OCI-LY3 (cell line): ENCODE measurements at regions not wholly inside any gene's neighbourhood (a gene's known extent, or its start where the extent isn't known, plus 50 kb on each side); places are given as distances from the start of the nearest gene placed in this dataset.

Experiments used
- H2AFZ ChIP-seq: fragments of 200-600, 300-600 bp; shearing (Covaris generic); 2 replicates; pipeline ENCODE4 v1.6.0; 2014; ENCODE audit warnings: antibody characterized with exemption, low read depth, low read length
- H3K27ac ChIP-seq: fragments of 200-600, 300-600 bp; sonication (generic); 2 replicates; pipeline ENCODE4 v1.5.1; 2014; ENCODE audit warnings: mild to moderate bottlenecking, low read length, moderate library complexity, mixed read lengths
- H3K27me3 ChIP-seq: fragments of 200-600, 300-600 bp; sonication (generic); 2 replicates; pipeline ENCODE4 v1.6.1; 2014; ENCODE audit warnings: low read depth, low read length, mixed read lengths
- H3K36me3 ChIP-seq: fragments of 200-600, 300-600 bp; sonication (generic); replicated peaks from 2 replicates; pipeline ENCODE3; 2014; ENCODE audit warnings: low read depth, low read length, mixed read lengths
- H3K4me1 ChIP-seq: fragments of 300-600, 200-600 bp; sonication (generic); 2 replicates; pipeline ENCODE4 v1.6.1; 2014; ENCODE audit warnings: low read length, mixed read lengths
- H3K4me2 ChIP-seq: fragments of 200-600, 300-600 bp; sonication (generic); 2 replicates; pipeline ENCODE4 v1.6.1; 2014; ENCODE audit warnings: low read length, mixed read lengths
- H3K4me3 ChIP-seq: fragments of 300-600, 200-600 bp; sonication (generic); 2 replicates; pipeline ENCODE4 v1.5.1; 2014; ENCODE audit warnings: antibody characterized with exemption, mild to moderate bottlenecking, low read length, moderate library complexity
- H3K79me2 ChIP-seq: fragments of 300-600, 200-600 bp; shearing (Covaris generic); 2 replicates; pipeline ENCODE4 v1.6.1; 2014; ENCODE audit warnings: mild to moderate bottlenecking, low read length, mixed read lengths
- H3K9ac ChIP-seq: fragments of 300-600, 200-600 bp; shearing (Covaris generic); 2 replicates; pipeline ENCODE4 v1.6.0; 2014; ENCODE audit warnings: mild to moderate bottlenecking, low read length, moderate library complexity
- H3K9me3 ChIP-seq: fragments of 200-600, 300-600 bp; shearing (Covaris generic); 2 replicates; pipeline ENCODE4 v1.6.1; 2014; ENCODE audit warnings: low read length, mixed read lengths; ENCODE audit not compliant: insufficient read depth
- H4K20me1 ChIP-seq: fragments of 200-600, 300-600 bp; sonication (generic); 2 replicates; pipeline ENCODE4 v1.6.1; 2016; ENCODE audit warnings: low read length, mixed read lengths; ENCODE audit not compliant: insufficient read depth
- CTCF ChIP-seq: fragments of 200-600, 300-600 bp; sonication (generic); IDR thresholded peaks from 2 replicates; pipeline ENCODE4 v1.5.1; 2014; ENCODE audit warnings: antibody characterized with exemption, low read length, low read depth
- EZH2phosphoT487 ChIP-seq: fragments of 200-600 bp; shearing (Covaris generic); IDR thresholded peaks from 2 replicates; pipeline ENCODE4 v1.6.1; 2018; ENCODE audit warnings: antibody characterized with exemption, mixed run types, low read depth

- Histone ChIP-seq H3K27ac (no peak overlapping the region), H2AFZ (no peak overlapping the region), H3K9me3 (no peaks in the 10 kb centered on the region), H3K4me2 (no peak overlapping the region), H3K36me3 (no peaks in the 10 kb centered on the region), H3K4me3 (no peak overlapping the region), H3K27me3 (no peaks in the 10 kb centered on the region), H3K9ac (no peak overlapping the region), H3K4me1 (no peaks in the 10 kb centered on the region), H4K20me1 (no peaks in the 10 kb centered on the region), H3K79me2 (no peaks in the 10 kb centered on the region)
- TF ChIP-seq CTCF (no peak), EZH2phosphoT487 (no peak)
Measured at GRCh38 chrX:117788339-117788738, 328.3 kb downstream of the KLHL13 start.

DNA sequence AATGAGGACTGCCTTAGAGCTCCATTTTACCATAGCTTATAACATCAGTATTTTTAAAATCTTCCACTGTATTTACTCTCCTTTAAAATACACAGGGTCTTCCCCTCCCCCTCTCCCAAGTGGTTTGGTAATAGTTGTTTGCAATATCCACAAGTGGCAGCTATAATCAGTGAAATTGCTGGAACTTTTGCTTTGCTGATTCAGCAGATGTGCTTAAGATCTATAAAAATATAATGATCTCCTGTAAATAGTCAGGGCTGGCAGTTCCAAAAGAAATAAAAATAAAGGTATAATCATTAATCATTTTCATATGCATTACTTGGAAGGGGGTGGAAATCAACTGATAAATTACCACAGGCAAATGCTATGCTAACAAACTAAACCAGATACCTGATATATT lies 345.2 kb downstream of the KLHL13 start:
- Histone ChIP-seq H3K4me3 (no peak overlapping the region), H3K4me1 (no peaks in the 10 kb centered on the region), H3K27ac (no peak overlapping the region), H3K36me3 (no peaks in the 10 kb centered on the region), H3K4me2 (no peak overlapping the region), H3K9ac (no peak overlapping the region), H3K27me3 (no peaks in the 10 kb centered on the region), H3K9me3 (no peaks in the 10 kb centered on the region), H3K79me2 (no peaks in the 10 kb centered on the region), H2AFZ (no peak overlapping the region), H4K20me1 (no peaks in the 10 kb centered on the region)
- no peak for TF ChIP-seq EZH2phosphoT487
- no peak for TF ChIP-seq CTCF

GRCh38 chrX:117768861-117769604 lies 347.6 kb downstream of the KLHL13 start:
- no peaks in the 10 kb centered on the region for H3K79me2 ChIP-seq
- H3K9ac ChIP-seq, result no peak overlapping the region
- H4K20me1 ChIP-seq, result no peaks in the 10 kb centered on the region
- H3K36me3 ChIP-seq, result no peaks in the 10 kb centered on the region
- no peak overlapping the region for H3K4me3 ChIP-seq
- no peaks in the 10 kb centered on the region for H3K27me3 ChIP-seq
- no peak overlapping the region for H2AFZ ChIP-seq
- no peak overlapping the region for H3K4me2 ChIP-seq
- H3K9me3 ChIP-seq, result no peaks in the 10 kb centered on the region
- no peaks in the 10 kb centered on the region for H3K4me1 ChIP-seq
- no peak overlapping the region for H3K27ac ChIP-seq
- TF ChIP-seq EZH2phosphoT487, result no peak
- TF ChIP-seq CTCF, result no peak

DNA sequence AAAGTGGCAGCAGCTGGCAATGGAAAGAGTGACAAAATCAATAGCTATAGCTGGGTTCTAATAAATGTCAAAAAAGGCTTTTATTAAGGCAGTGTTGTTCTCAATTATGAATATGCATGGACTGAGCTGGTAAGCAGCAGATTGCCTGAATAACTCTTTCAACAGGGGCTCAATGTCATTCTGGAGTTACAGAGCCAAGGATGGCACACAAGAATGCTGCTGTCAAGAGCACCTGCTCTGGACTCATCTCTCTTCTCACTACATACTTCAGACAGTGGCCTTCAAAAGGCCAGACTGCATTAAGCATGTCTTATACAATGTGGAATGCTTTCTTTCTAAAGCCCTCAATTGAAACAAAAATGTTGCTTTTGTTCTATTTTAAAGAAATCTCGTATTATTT lies 351.4 kb downstream of the KLHL13 start:
- TF ChIP-seq EZH2phosphoT487, result no peak
- no peaks in the 10 kb centered on the region for H3K27me3 ChIP-seq
- no peak overlapping the region for H3K4me3 ChIP-seq
- no peaks in the 10 kb centered on the region for H3K4me1 ChIP-seq
- H2AFZ ChIP-seq, result no peak overlapping the region
- H3K4me2 ChIP-seq, result no peak overlapping the region
- H3K9me3 ChIP-seq, result no peaks in the 10 kb centered on the region
- no peaks in the 10 kb centered on the region for H3K79me2 ChIP-seq
- no peaks in the 10 kb centered on the region for H4K20me1 ChIP-seq
- H3K27ac ChIP-seq, result no peak overlapping the region
- no peaks in the 10 kb centered on the region for H3K36me3 ChIP-seq
- no peak overlapping the region for H3K9ac ChIP-seq
